ENCODE measurements at regions not wholly inside any gene's neighbourhood (a gene's known extent, or its start where the extent isn't known, plus 50 kb on each side); places are given as distances from the start of the nearest gene placed in this dataset.

DNA sequence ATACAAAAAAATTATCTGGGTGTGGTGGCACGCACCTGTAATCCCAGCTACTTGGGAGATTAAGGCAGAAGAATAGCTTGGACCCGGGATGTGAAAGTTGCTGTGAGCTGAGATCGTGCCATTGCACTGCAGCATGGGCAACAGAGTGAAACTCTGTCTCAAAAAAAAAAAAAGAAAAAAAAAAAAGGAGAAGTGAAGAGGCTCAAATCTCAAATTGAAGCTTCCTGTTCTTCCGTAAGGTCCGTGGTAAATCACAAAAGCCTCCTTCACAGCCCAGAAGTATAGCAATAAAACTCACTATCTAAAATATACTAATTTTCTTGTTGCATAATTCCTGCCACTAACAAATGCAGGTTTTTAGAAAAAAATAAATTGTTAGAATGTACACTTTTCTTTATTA is 498.2 kb upstream of the BRINP3 start:
- ChIA-PET POLR2A (no interaction called here), CTCF (ENCODE audit: low intra/inter-chr PET ratio) (no interaction called here)
- no peak overlapping the region for H2AFZ ChIP-seq (ENCODE audit: low read depth, low read length)
- intact Hi-C loops (cut with micrococcal nuclease), result no loop called here
- H3K27me3 ChIP-seq (ENCODE audit: control insufficient read depth in 2 of 2, insufficient read depth in 2 of 2, low read length in 2 of 2), result no peaks in the 10 kb centered on the region
- H3K9ac ChIP-seq (ENCODE audit: insufficient read depth in 1 of 2, low read depth in 2 of 2, low read length in 2 of 2), result no peak overlapping the region
- no peaks in the 10 kb centered on the region for H3K36me3 ChIP-seq (ENCODE audit: control insufficient read depth, insufficient read depth, low read length)
- H4K20me1 ChIP-seq (replicated peaks; ENCODE audit: control insufficient read depth, insufficient read depth, low read length), result no peaks in the 10 kb centered on the region
- H3K9me1 ChIP-seq (ENCODE audit: control insufficient read depth, insufficient read depth, low read length), result no peaks in the 10 kb centered on the region
- no peak for ATAC-seq
- H3K9me3 ChIP-seq (replicated peaks; ENCODE audit: control insufficient read depth, insufficient read depth, low read depth, low read length), result no peaks in the 10 kb centered on the region; the same call in 1 of the 2 replicates
- no peak overlapping the region for H3K4me2 ChIP-seq (ENCODE audit: insufficient read depth, low read length)
- H3K4me3 ChIP-seq, result no peak overlapping the region
- no peak overlapping the region for H3K27ac ChIP-seq (ENCODE audit: extremely low read depth, low read depth, low read length)
- no peak for TF ChIP-seq PCBP1 (IDR thresholded peaks at IDR 0.05; ENCODE audit: low read depth, low read length, poor library complexity, severe bottlenecking)
- no peak for TF ChIP-seq BDP1 (IDR thresholded peaks at IDR 0.05; ENCODE audit: insufficient read depth, insufficient read length)
- no peak for TF ChIP-seq RFX5 (IDR thresholded peaks at IDR 0.05; ENCODE audit: low read depth, low read length)
- TF ChIP-seq, protein P1, sequence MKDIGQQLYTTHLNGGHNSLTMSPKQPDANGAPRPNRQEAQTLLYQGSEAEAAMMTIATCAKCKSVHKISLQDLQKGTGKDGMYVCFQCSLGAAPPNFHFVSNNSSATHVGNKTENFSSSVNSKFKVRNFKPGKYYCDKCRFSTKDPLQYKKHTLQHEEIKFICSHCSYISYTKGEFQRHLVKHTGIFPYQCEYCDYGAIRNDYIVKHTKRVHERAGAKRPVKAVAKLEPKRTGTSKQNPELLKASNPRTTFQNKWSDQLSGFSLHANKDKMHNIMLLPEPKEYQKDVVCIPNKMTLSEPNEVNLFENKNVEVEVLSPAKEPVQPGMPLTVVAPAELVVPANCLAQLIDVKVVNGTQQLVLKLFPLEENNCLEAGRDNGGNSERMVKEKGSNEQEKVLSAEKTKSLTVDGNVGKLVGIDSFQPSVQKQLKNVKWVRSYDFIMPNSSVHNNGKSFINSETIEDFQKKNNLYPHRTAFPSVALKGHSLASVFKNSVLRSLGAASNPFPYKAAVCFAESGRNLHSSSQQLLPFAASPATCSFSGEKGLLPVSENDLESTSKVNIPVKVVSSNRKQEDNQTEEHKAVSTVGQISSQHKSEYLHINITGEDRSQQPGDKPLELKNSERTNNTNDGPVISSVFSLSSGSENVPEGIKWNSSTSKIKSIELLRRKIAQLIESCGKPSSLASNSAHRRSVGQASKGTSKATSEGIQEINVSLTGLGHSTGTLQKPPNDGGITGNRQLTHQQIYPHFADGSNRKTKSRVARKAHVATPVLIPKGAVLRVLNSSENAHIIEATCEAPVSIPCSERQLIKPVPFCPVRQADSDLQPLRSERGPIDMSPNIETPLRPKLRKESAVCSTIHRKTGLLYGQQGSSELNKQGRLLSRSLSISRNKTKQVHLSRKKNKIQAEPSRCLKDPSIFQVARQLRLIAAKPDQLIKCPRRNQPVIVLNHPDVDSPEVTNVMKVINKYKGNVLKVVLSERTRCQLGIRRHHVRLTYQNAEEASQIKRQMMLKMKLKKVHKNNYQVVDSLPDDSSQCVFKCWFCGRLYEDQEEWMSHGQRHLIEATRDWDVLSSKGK (CRISPR knock-in tag; IDR thresholded peaks at IDR 0.05), result no peak
- no peak for TF ChIP-seq XRCC3 (IDR thresholded peaks at IDR 0.05)
- no peak for TF ChIP-seq ATF7 (IDR thresholded peaks at IDR 0.05)
- TF ChIP-seq, protein P2, sequence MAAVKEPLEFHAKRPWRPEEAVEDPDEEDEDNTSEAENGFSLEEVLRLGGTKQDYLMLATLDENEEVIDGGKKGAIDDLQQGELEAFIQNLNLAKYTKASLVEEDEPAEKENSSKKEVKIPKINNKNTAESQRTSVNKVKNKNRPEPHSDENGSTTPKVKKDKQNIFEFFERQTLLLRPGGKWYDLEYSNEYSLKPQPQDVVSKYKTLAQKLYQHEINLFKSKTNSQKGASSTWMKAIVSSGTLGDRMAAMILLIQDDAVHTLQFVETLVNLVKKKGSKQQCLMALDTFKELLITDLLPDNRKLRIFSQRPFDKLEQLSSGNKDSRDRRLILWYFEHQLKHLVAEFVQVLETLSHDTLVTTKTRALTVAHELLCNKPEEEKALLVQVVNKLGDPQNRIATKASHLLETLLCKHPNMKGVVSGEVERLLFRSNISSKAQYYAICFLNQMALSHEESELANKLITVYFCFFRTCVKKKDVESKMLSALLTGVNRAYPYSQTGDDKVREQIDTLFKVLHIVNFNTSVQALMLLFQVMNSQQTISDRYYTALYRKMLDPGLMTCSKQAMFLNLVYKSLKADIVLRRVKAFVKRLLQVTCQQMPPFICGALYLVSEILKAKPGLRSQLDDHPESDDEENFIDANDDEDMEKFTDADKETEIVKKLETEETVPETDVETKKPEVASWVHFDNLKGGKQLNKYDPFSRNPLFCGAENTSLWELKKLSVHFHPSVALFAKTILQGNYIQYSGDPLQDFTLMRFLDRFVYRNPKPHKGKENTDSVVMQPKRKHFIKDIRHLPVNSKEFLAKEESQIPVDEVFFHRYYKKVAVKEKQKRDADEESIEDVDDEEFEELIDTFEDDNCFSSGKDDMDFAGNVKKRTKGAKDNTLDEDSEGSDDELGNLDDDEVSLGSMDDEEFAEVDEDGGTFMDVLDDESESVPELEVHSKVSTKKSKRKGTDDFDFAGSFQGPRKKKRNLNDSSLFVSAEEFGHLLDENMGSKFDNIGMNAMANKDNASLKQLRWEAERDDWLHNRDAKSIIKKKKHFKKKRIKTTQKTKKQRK (IDR thresholded peaks at IDR 0.05; ENCODE audit: borderline replicate concordance, low read depth, low read length), result no peak
- TF ChIP-seq SRSF3 (IDR thresholded peaks at IDR 0.05; ENCODE audit: insufficient read depth, low read length), result no peak
- TF ChIP-seq ZNF140 (CRISPR knock-in tag; IDR thresholded peaks at IDR 0.05), result no peak
- TF ChIP-seq, protein P3, sequence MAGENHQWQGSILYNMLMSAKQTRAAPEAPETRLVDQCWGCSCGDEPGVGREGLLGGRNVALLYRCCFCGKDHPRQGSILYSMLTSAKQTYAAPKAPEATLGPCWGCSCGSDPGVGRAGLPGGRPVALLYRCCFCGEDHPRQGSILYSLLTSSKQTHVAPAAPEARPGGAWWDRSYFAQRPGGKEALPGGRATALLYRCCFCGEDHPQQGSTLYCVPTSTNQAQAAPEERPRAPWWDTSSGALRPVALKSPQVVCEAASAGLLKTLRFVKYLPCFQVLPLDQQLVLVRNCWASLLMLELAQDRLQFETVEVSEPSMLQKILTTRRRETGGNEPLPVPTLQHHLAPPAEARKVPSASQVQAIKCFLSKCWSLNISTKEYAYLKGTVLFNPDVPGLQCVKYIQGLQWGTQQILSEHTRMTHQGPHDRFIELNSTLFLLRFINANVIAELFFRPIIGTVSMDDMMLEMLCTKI (IDR thresholded peaks at IDR 0.05; ENCODE audit: partially characterized antibody), result no peak
- TF ChIP-seq STAT5A (IDR thresholded peaks at IDR 0.05; ENCODE audit: borderline replicate concordance, low read length), result no peak
- TF ChIP-seq, protein P4, sequence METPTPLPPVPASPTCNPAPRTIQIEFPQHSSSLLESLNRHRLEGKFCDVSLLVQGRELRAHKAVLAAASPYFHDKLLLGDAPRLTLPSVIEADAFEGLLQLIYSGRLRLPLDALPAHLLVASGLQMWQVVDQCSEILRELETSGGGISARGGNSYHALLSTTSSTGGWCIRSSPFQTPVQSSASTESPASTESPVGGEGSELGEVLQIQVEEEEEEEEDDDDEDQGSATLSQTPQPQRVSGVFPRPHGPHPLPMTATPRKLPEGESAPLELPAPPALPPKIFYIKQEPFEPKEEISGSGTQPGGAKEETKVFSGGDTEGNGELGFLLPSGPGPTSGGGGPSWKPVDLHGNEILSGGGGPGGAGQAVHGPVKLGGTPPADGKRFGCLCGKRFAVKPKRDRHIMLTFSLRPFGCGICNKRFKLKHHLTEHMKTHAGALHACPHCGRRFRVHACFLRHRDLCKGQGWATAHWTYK (CRISPR knock-in tag; IDR thresholded peaks at IDR 0.05), result no peak
- FAIRE-seq, result no peak
- no TSS peak for BruUV-seq (replicated peaks)
- no peaks in the 10 kb centered on the region for H3K4me1 ChIP-seq (replicated peaks in 1 of 2; ENCODE audit: control insufficient read depth in 2 of 2, insufficient read depth in 2 of 2, low read length in 2 of 2)
- no peaks in the 10 kb centered on the region for H3K79me2 ChIP-seq (ENCODE audit: control insufficient read depth, insufficient read depth, low read length)
- 0% methylated on average over 4 of the region's 5 CpGs for WGBS (ENCODE audit: insufficient coverage, low coverage, missing lambda C conversion rate)
- DNase-seq (ENCODE audit: extremely low read depth in 1 of 4, low spot score in 3 of 4), result no peak
- in situ Hi-C loops (cut with MboI), result no loop called here
